Adrenal gland (tissue), 9 donors: ENCODE measurements at regions not wholly inside any gene's neighbourhood (a gene's known extent, or its start where the extent isn't known, plus 50 kb on each side); places are given as distances from the start of the nearest gene placed in this dataset.

Experiments used
- DNase-seq, 7 donors: peaks; one replicate each; pipeline ENCODE4 v3.0.0-alpha.2; 2019 to 2020
- H3K27ac ChIP-seq, 5 donors: fragments of 200-600 bp; sonication (generic) in 4 of 5; 1 replicate in 3 of 5; 2 replicates in 2 of 5; pipeline versions ENCODE4 v1.5.1 to v1.8.0; 2016 to 2020; ENCODE audit warnings: mild to moderate bottlenecking in 1 of 5
- H3K27me3 ChIP-seq: fragments of 200-600 bp; 2 replicates; pipeline ENCODE4 v1.8.0; 2021
- H3K36me3 ChIP-seq, 2 donors: fragments of 200-600 bp; replicated peaks in 1 of 2; 1 replicate in 1 of 2; 2 replicates in 1 of 2; pipeline versions ENCODE4 v1.5.1 to v1.8.0; 2018 to 2022
- H3K4me1 ChIP-seq, 2 donors: fragments of 200-600 bp; replicated peaks in 1 of 2; 1 replicate in 1 of 2; 2 replicates in 1 of 2; pipeline versions ENCODE4 v1.5.1 to v1.8.0; 2018 to 2021
- H3K4me3 ChIP-seq, 4 donors: fragments of 200-600 bp; sonication (generic) in 3 of 4; one replicate each; pipeline ENCODE4 v1.5.1; 2016 to 2018
- H3K9me3 ChIP-seq, 3 donors: fragments of 200-600 bp; sonication (generic) in 1 of 3; replicated peaks in 1 of 3; 1 replicate in 2 of 3; 2 replicates in 1 of 3; pipeline versions ENCODE4 v1.5.1 to v1.8.0; 2016 to 2021
- CTCF ChIP-seq, 6 experiments: fragments of 450-650 bp in 4 of 6; fragments of 200-600 bp in 2 of 6; sonication (generic) in 1 of 6; IDR thresholded peaks; 1 replicate in 5 of 6; 2 replicates in 1 of 6; pipeline versions ENCODE4 v1.5.1 to v1.8.0; 2016 to 2021; ENCODE audit warnings: antibody characterized with exemption in 6 of 6, mild to moderate bottlenecking in 2 of 6, moderate library complexity in 1 of 6
- POLR2A ChIP-seq, 2 donors: fragments of 450-650 bp; IDR thresholded peaks; one replicate each; pipeline ENCODE4 v1.6.1; 2017; ENCODE audit warnings: antibody characterized with exemption in 2 of 2, mild to moderate bottlenecking in 2 of 2, moderate library complexity in 1 of 2
- WGBS, 4 donors: extraction: QIAGEN DNeasy Blood & Tissue Kit in 2 of 4; methylation state at CpG; one replicate each; pipeline versions ENCODE4 v1.1.5 to v1.1.7; 2013 to 2017; 5-methylcytosine and 5-hydroxymethylcytosine counted together
- intact Hi-C, 2 donors: fragments of 100-400 bp; cut with DNase I; formaldehyde crosslinking; loops; one replicate each; pipeline versions ENCODE4 v1.14.1 to v1.15.0; 2022 to 2023
- donor health status: healthy with polysubstance abuse.
- donor health status: Bipolar disorder and iron deficiency.
- donor health status: DM: yes; HTN: yes; CAD: no.
- donor health status: DM: no; HTN: no; CAD: no.
- donor health status: DM: no; HTN: no; CAD: no.

GRCh38 chr11:90849312-90849711 is 626.5 kb upstream of the CHORDC1 start:
- no peak for TF ChIP-seq POLR2A (IDR thresholded peaks at IDR 0.05)
- TF ChIP-seq CTCF (IDR thresholded peaks at IDR 0.05), result no peak
- intact Hi-C loops, result no loop called here
- no peak overlapping the region for H3K27ac ChIP-seq
- no peaks in the 10 kb centered on the region for H3K36me3 ChIP-seq
- H3K4me1 ChIP-seq, result no peaks in the 10 kb centered on the region
- no peak for DNase-seq
- no peaks in the 10 kb centered on the region for H3K27me3 ChIP-seq
- no peaks in the 10 kb centered on the region for H3K9me3 ChIP-seq
- H3K4me3 ChIP-seq, result no peak overlapping the region
- 75 to 87% (median 79%) methylated on average over 4 of the region's 4 CpGs for WGBS, 4 donors

- H3K36me3 ChIP-seq, result no peaks in the 10 kb centered on the region
- no peaks in the 10 kb centered on the region for H3K9me3 ChIP-seq
- H3K27me3 ChIP-seq, result no peaks in the 10 kb centered on the region
- WGBS, 4 donors, result 63 to 85% (median 79%) methylated on average over 1 of the region's 1 CpG
- H3K27ac ChIP-seq, result no peak overlapping the region
- intact Hi-C loops, result no loop called here
- DNase-seq, result no peak
- H3K4me3 ChIP-seq, result no peak overlapping the region
- TF ChIP-seq CTCF (IDR thresholded peaks at IDR 0.05) (no peak), POLR2A (IDR thresholded peaks at IDR 0.05) (no peak)
- no peaks in the 10 kb centered on the region for H3K4me1 ChIP-seq
Observed at GRCh38 chr11:90847268-90847886, 624.5 kb upstream of the CHORDC1 start.

GRCh38 chr11:90846628-90847027 is 623.8 kb upstream of the CHORDC1 start:
- no peaks in the 10 kb centered on the region for H3K9me3 ChIP-seq
- H3K4me3 ChIP-seq, result no peak overlapping the region
- H3K4me1 ChIP-seq, result no peaks in the 10 kb centered on the region
- DNase-seq, result no peak
- no peak for TF ChIP-seq CTCF (IDR thresholded peaks at IDR 0.05)
- TF ChIP-seq POLR2A (IDR thresholded peaks at IDR 0.05), result no peak
- intact Hi-C loops, result no loop called here
- H3K27ac ChIP-seq, result no peak overlapping the region
- no peaks in the 10 kb centered on the region for H3K36me3 ChIP-seq
- WGBS, 4 donors, result 64 to 79% (median 72%) methylated on average over 3 of the region's 3 CpGs
- H3K27me3 ChIP-seq, result no peaks in the 10 kb centered on the region

GRCh38 chr11:90845799-90846198 is 623.0 kb upstream of the CHORDC1 start:
- Histone ChIP-seq H3K36me3 (no peaks in the 10 kb centered on the region), H3K9me3 (no peaks in the 10 kb centered on the region), H3K4me3 (no peak overlapping the region), H3K27me3 (no peaks in the 10 kb centered on the region), H3K27ac (no peak overlapping the region), H3K4me1 (no peaks in the 10 kb centered on the region)
- no peak for DNase-seq
- intact Hi-C loops, result no loop called here
- WGBS, 4 donors, result 72 to 87% (median 79%) methylated on average over 2 of the region's 2 CpGs
- TF ChIP-seq POLR2A (IDR thresholded peaks at IDR 0.05), result no peak
- no peak for TF ChIP-seq CTCF (IDR thresholded peaks at IDR 0.05)
